Ishikawa (cell line): ENCODE measurements at regions not wholly inside any gene's neighbourhood (a gene's known extent, or its start where the extent isn't known, plus 50 kb on each side); places are given as distances from the start of the nearest gene placed in this dataset.

Experiments
- CEBPB ChIP-seq: IDR thresholded peaks from 2 replicates; pipeline ENCODE4 v1.6.1; 2012
- CREB1 ChIP-seq: IDR thresholded peaks from 2 replicates; pipeline ENCODE4 v1.6.1; 2012; ENCODE audit warnings: low read depth
- EGR1 ChIP-seq: IDR thresholded peaks from 2 replicates; pipeline ENCODE4 v1.6.1; 2012
- EP300 ChIP-seq: IDR thresholded peaks from 2 replicates; pipeline ENCODE4 v1.6.1; 2012; ENCODE audit warnings: borderline replicate concordance
- FOXM1 ChIP-seq: IDR thresholded peaks from 2 replicates; pipeline ENCODE4 v1.6.1; 2012; ENCODE audit warnings: low read depth, borderline replicate concordance
- MAX ChIP-seq: IDR thresholded peaks from 2 replicates; pipeline ENCODE4 v1.6.1; 2012
- NFIC ChIP-seq: IDR thresholded peaks from 2 replicates; pipeline ENCODE4 v1.6.1; 2012
- RAD21 ChIP-seq: IDR thresholded peaks from 2 replicates; pipeline ENCODE4 v1.6.1; 2012; ENCODE audit warnings: low read depth
- TAF1 ChIP-seq: IDR thresholded peaks from 2 replicates; pipeline ENCODE4 v1.6.1; 2012; ENCODE audit warnings: low read depth, mild to moderate bottlenecking
- TCF12 ChIP-seq: IDR thresholded peaks from 2 replicates; pipeline ENCODE4 v1.6.1; 2012; ENCODE audit warnings: low read depth
- TEAD4 ChIP-seq: IDR thresholded peaks from 2 replicates; pipeline ENCODE4 v1.6.1; 2012
- YY1 ChIP-seq: IDR thresholded peaks from 2 replicates; pipeline ENCODE4 v1.6.1; 2012; ENCODE audit warnings: low read depth
- ZBTB7A ChIP-seq: IDR thresholded peaks from 2 replicates; pipeline ENCODE4 v1.6.1; 2012; ENCODE audit warnings: low read depth
- TF ChIP-seq, protein P1 (sequence below): IDR thresholded peaks from 2 replicates; pipeline ENCODE4 v1.6.1; 2012
- TF ChIP-seq, protein P2 (sequence below): IDR thresholded peaks from 2 replicates; pipeline ENCODE4 v1.6.1; 2012; ENCODE audit warnings: low read depth, mild to moderate bottlenecking

DNA sequence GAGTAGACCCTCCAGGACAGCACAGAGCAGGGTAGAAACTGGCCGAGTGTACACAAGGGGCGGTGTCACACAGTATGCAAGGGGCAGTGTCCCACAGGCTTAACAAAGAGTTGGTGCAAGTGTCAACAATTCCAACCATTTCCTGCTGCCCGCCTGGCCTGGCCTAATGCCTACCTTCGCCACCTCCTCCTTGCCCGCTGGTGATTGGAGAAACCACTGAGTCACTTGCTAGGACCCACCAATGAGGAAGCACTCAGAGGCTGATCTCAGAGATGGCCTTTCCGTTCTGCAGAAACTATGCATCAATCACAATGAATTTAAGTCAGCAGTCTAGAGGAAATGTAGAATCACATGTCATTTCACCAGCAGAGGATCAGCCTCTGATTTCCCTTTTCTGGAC is 263.3 kb upstream of the PKDCC start:
- no peak for TF ChIP-seq MAX
- TF ChIP-seq TCF12, result no peak
- TF ChIP-seq TAF1, result no peak
- TF ChIP-seq EP300, result no peak
- TF ChIP-seq RAD21, result no peak
- TF ChIP-seq, protein P1, sequence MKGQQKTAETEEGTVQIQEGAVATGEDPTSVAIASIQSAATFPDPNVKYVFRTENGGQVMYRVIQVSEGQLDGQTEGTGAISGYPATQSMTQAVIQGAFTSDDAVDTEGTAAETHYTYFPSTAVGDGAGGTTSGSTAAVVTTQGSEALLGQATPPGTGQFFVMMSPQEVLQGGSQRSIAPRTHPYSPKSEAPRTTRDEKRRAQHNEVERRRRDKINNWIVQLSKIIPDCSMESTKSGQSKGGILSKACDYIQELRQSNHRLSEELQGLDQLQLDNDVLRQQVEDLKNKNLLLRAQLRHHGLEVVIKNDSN, result no peak
- TF ChIP-seq EGR1, result no peak
- TF ChIP-seq NFIC, result no peak
- TF ChIP-seq TEAD4, result no peak
- no peak for TF ChIP-seq FOXM1
- no peak for TF ChIP-seq CEBPB
- TF ChIP-seq YY1, result no peak
- TF ChIP-seq ZBTB7A, result no peak

- no peak for TF ChIP-seq RAD21
- TF ChIP-seq TEAD4, result no peak
Measured at GRCh38 chr2:41785251-41786022, 262.4 kb upstream of the PKDCC start.

DNA sequence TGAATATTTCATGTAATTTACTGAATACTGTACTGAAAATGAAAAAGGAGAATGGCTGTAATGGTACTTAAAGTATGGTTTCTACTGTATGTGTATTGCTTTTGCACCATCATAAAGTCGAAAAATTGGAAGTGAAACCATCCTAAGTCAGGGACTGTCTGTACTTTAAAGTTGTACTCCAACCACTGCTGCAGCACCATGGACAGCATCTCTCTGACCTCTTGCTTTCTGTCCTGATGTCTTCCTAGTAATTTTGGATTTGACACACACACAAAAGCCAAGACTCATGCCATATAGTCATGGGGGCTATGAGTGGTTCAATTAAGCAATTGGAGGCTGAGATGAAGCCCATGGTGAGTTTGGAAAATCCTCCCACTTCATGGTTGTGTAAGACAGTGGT is 256.3 kb upstream of the PKDCC start:
- no peak for TF ChIP-seq EP300
- TF ChIP-seq, protein P2, sequence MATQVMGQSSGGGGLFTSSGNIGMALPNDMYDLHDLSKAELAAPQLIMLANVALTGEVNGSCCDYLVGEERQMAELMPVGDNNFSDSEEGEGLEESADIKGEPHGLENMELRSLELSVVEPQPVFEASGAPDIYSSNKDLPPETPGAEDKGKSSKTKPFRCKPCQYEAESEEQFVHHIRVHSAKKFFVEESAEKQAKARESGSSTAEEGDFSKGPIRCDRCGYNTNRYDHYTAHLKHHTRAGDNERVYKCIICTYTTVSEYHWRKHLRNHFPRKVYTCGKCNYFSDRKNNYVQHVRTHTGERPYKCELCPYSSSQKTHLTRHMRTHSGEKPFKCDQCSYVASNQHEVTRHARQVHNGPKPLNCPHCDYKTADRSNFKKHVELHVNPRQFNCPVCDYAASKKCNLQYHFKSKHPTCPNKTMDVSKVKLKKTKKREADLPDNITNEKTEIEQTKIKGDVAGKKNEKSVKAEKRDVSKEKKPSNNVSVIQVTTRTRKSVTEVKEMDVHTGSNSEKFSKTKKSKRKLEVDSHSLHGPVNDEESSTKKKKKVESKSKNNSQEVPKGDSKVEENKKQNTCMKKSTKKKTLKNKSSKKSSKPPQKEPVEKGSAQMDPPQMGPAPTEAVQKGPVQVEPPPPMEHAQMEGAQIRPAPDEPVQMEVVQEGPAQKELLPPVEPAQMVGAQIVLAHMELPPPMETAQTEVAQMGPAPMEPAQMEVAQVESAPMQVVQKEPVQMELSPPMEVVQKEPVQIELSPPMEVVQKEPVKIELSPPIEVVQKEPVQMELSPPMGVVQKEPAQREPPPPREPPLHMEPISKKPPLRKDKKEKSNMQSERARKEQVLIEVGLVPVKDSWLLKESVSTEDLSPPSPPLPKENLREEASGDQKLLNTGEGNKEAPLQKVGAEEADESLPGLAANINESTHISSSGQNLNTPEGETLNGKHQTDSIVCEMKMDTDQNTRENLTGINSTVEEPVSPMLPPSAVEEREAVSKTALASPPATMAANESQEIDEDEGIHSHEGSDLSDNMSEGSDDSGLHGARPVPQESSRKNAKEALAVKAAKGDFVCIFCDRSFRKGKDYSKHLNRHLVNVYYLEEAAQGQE, result peak; percentile 93

DNA sequence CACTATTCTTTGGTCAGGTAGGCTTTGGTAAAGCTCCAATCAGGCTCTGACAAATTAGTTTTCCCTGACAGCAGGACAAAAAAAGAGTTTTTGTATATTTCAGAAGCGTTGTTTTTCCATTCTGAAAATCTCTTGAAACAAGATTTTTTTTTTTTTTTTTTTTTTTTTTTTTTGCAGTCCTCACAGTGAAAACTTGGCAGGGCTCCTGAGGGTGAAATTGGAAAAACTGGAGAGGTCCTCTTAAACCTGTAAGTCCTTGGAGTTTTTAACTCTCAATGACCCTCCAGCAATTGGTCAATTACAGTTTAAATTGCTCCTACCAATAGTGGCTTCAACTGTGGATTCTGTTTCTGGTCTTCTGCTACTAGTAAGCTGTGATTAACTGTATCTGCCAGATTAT is 244.5 kb upstream of the PKDCC start:
- TF ChIP-seq FOXM1, result no peak
- no peak for TF ChIP-seq CEBPB
- TF ChIP-seq, protein P1, result no peak
- no peak for TF ChIP-seq RAD21
- TF ChIP-seq CREB1, result no peak
- no peak for TF ChIP-seq TCF12
- TF ChIP-seq YY1, result no peak
- TF ChIP-seq TAF1, result no peak
- no peak for TF ChIP-seq EP300
- TF ChIP-seq ZBTB7A, result no peak
- TF ChIP-seq MAX, result no peak

- TF ChIP-seq FOXM1 (no peak), EP300 (no peak), CEBPB (no peak), YY1 (no peak), EGR1 (no peak), NFIC (no peak), ZBTB7A (no peak)
Measured at GRCh38 chr2:41806286-41806685, 241.5 kb upstream of the PKDCC start.

- TF ChIP-seq, protein P2, result no peak
- TF ChIP-seq TCF12, result no peak
Measured at GRCh38 chr2:41821167-41821566, 226.7 kb upstream of the PKDCC start.

GRCh38 chr2:41826921-41827320 is 220.9 kb upstream of the PKDCC start:
- TF ChIP-seq CEBPB (no peak), TEAD4 (no peak), MAX (no peak), RAD21 (no peak), TCF12 (no peak), EP300 (no peak), EGR1 (no peak), CREB1 (no peak), FOXM1 (no peak), ZBTB7A (no peak), YY1 (no peak), TAF1 (no peak), NFIC (no peak)
- TF ChIP-seq, protein P2, result no peak
- TF ChIP-seq, protein P1, result no peak
